Lung (tissue), 11 donors: ENCODE measurements at regions not wholly inside any gene's neighbourhood (a gene's known extent, or its start where the extent isn't known, plus 50 kb on each side); places are given as distances from the start of the nearest gene placed in this dataset.

ENCODE experiments used
- ATAC-seq: fragments of 200-7000 bp; cut with Tn5 transposase; one replicate; pipeline ENCODE4 v1.9.1; 2020; ENCODE audit warnings: moderate number of reproducible peaks; ENCODE audit not compliant: insufficient read depth, low FRiP score
- DNase-seq, 3 donors: peaks; one replicate each; pipeline ENCODE4 v3.0.0-alpha.2; 2013 to 2017
- H3K27ac ChIP-seq, 2 donors: one replicate each; pipeline ENCODE4 v1.5.1; 2013; ENCODE audit warnings: mild to moderate bottlenecking in 2 of 2, moderate library complexity in 2 of 2, control low read depth in 1 of 2, inconsistent platforms in 1 of 2, low read depth in 1 of 2, low read length in 1 of 2
- H3K27me3 ChIP-seq, 3 donors: one replicate each; pipeline ENCODE4 v1.5.1; 2013; ENCODE audit warnings: low read length in 2 of 3; ENCODE audit not compliant: control insufficient read depth in 3 of 3, insufficient read depth in 3 of 3
- H3K36me3 ChIP-seq, 4 donors: one replicate each; pipeline ENCODE4 v1.5.1; 2013; ENCODE audit warnings: low read length in 4 of 4, mild to moderate bottlenecking in 1 of 4, moderate library complexity in 1 of 4; ENCODE audit not compliant: control insufficient read depth in 4 of 4, insufficient read depth in 4 of 4
- H3K4me1 ChIP-seq, 5 donors: one replicate each; pipeline ENCODE4 v1.5.1; 2013; ENCODE audit warnings: low read length in 5 of 5, mild to moderate bottlenecking in 2 of 5, moderate library complexity in 1 of 5; ENCODE audit not compliant: control insufficient read depth in 5 of 5, insufficient read depth in 5 of 5
- H3K4me3 ChIP-seq: one replicate; pipeline ENCODE4 v1.5.1; 2013; ENCODE audit warnings: mild to moderate bottlenecking, control low read depth, moderate library complexity
- H3K9ac ChIP-seq, 2 donors: one replicate each; pipeline ENCODE4 v1.5.1; 2013; ENCODE audit warnings: low read length in 2 of 2, control low read depth in 1 of 2; ENCODE audit not compliant: insufficient read depth in 1 of 2
- H3K9me3 ChIP-seq, 4 donors: one replicate each; pipeline ENCODE4 v1.5.1; 2013; ENCODE audit warnings: low read length in 3 of 4, mild to moderate bottlenecking in 1 of 4, moderate library complexity in 1 of 4; ENCODE audit not compliant: control insufficient read depth in 4 of 4, insufficient read depth in 3 of 4
- WGBS, 2 donors: extraction: QIAGEN DNeasy Blood & Tissue Kit; methylation state at CpG; one replicate each; pipeline ENCODE4 v1.1.7; 2013; 5-methylcytosine and 5-hydroxymethylcytosine counted together
- TF ChIP-seq, protein P1 (sequence below): IDR thresholded peaks from 2 replicates; pipeline ENCODE4 v1.5.1; 2012; ENCODE audit warnings: mild to moderate bottlenecking; ENCODE audit errors: control extremely low read depth, extremely low read depth
- donor health status: control.
- donor health status: control.
- donor health status: Bipolar disorder and iron deficiency.
- donor health status: healthy.
- donor health status: DM: yes; HTN: yes; CAD: no.

DNA sequence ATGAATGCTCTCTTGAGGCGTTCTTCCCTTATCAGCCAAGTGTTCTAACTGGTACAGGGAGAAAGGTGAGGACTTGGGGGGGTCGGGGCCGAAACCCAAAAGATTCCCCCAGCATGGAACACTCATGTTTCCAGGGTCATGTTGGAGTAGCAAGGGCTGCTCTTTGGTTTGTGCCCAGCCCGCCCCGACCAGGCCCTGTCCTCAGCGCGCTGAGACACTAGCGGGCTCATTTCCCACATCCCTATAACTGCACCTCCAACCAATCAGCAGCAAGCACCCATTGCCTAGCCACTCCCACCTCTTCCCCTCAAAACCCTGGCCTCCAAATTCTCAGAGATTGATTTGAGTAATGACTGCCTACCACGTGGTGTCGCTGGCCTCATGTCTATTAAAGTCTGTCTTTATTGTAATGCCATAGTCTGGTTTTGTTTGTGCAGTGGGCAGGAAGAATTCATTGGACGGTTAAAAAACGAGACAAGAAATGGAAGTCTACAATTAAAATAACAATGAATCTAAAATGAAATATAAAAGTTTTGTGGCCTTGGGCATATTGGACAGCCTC is 1928.4 kb downstream of the STIM2 start:
- H3K9ac ChIP-seq, result no peak overlapping the region
- H3K27me3 ChIP-seq, result no peaks in the 10 kb centered on the region
- peaks cover 0 to 2% (median 0%) of the 10 kb centered on the region in 5 donors for H3K4me1 ChIP-seq
- DNase-seq, result no peak
- TF ChIP-seq, protein P1, sequence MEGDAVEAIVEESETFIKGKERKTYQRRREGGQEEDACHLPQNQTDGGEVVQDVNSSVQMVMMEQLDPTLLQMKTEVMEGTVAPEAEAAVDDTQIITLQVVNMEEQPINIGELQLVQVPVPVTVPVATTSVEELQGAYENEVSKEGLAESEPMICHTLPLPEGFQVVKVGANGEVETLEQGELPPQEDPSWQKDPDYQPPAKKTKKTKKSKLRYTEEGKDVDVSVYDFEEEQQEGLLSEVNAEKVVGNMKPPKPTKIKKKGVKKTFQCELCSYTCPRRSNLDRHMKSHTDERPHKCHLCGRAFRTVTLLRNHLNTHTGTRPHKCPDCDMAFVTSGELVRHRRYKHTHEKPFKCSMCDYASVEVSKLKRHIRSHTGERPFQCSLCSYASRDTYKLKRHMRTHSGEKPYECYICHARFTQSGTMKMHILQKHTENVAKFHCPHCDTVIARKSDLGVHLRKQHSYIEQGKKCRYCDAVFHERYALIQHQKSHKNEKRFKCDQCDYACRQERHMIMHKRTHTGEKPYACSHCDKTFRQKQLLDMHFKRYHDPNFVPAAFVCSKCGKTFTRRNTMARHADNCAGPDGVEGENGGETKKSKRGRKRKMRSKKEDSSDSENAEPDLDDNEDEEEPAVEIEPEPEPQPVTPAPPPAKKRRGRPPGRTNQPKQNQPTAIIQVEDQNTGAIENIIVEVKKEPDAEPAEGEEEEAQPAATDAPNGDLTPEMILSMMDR, result no peak
- H3K27ac ChIP-seq, result no peak overlapping the region
- no peaks in the 10 kb centered on the region for H3K9me3 ChIP-seq
- H3K4me3 ChIP-seq, result no peak overlapping the region
- no peak for ATAC-seq
- H3K36me3 ChIP-seq, result no peaks in the 10 kb centered on the region
- WGBS, 2 donors, result 89 to 90% methylated on average over 12 of the region's 12 CpGs

DNA sequence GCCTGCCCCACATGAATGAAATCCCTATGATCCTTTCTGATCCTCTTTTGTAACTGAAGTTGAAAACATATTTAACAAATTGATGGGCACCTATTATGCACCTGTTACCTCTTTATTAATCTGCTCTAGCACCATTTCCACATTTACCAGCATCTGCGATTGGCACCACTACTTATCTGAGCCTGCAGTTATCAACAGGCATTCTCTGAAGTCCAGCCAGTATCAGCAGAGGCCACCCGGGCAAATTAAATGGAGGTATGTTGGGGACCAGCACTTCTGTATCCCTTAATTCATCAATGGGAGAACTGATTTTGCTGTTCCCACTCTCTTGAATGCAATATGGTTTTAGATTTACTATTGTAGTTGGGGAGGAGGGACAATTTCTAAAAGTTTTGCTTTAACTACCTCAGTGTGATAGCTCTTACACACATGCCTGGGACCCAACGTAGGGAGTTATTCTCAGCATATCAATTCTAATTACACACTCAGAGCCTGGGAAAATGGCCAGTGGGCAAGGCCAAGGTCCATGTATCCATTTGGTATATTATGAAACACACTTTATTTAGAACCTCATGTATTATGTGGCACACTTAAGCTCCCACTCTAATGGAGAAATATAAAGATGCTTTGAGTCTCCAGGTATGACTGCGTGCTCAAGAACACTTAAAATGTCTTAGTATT is 1927.1 kb upstream of the PCDH7 start:
- 76% methylated on average over 4 of the region's 4 CpGs for WGBS, 2 donors
- ATAC-seq, result no peak
- TF ChIP-seq, protein P1, result no peak

DNA sequence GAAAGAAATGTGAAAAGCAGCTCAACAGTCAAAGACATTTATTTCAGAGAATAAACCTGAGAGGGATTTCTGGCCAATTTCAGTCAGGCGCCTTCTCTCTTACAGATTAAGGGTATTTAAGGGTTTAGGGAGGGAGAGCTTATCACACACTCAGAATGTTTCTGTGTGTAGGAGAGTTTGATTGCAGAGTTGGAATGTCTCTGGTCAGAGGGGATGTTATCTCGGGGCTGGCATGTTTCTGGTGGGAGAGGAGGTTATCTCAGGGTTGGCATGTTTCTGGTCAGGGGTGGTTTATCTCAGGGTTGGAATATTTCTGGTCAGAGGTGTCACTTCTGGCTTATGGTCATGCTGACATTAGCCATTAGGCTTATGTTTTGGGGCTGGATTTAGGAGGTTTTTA is 1920.5 kb upstream of the PCDH7 start:
- peaks cover 0 to 2% (median 0%) of the 10 kb centered on the region in 5 donors for H3K4me1 ChIP-seq
- no peaks in the 10 kb centered on the region for H3K36me3 ChIP-seq
- no peak overlapping the region for H3K9ac ChIP-seq
- 53 to 72% methylated on average over 2 of the region's 2 CpGs for WGBS, 2 donors
- H3K4me3 ChIP-seq, result no peak overlapping the region
- no peak for DNase-seq
- H3K9me3 ChIP-seq, result no peaks in the 10 kb centered on the region
- no peak overlapping the region for H3K27ac ChIP-seq
- H3K27me3 ChIP-seq, result no peaks in the 10 kb centered on the region
- TF ChIP-seq, protein P1, result no peak
- no peak for ATAC-seq

More for the DNA sequence above, 1927.1 kb upstream of the PCDH7 start:
- Histone ChIP-seq H3K4me1 (peaks cover 0 to 1% (median 0%) of the 10 kb centered on the region in 5 donors), H3K9me3 (no peaks in the 10 kb centered on the region), H3K36me3 (no peaks in the 10 kb centered on the region), H3K27me3 (no peaks in the 10 kb centered on the region), H3K9ac (no peak overlapping the region), H3K27ac (no peak overlapping the region), H3K4me3 (no peak overlapping the region)
- no peak for DNase-seq
